HG03521 (cell line): ENCODE measurements at regions not wholly inside any gene's neighbourhood (a gene's known extent, or its start where the extent isn't known, plus 50 kb on each side); places are given as distances from the start of the nearest gene placed in this dataset.
"Not testable (repeated sequence)": the region's sequence is repeated elsewhere in the genome, so short reads cannot be mapped to it uniquely, and the experiment has no call there.

Experiments used
- ATAC-seq: cut with Tn5 transposase; IDR thresholded peaks from one replicate; pipeline ENCODE4 v1.9.1; 2021; ENCODE audit warnings: mild to moderate bottlenecking, moderate library complexity; ENCODE audit not compliant: unreplicated experiment

DNA sequence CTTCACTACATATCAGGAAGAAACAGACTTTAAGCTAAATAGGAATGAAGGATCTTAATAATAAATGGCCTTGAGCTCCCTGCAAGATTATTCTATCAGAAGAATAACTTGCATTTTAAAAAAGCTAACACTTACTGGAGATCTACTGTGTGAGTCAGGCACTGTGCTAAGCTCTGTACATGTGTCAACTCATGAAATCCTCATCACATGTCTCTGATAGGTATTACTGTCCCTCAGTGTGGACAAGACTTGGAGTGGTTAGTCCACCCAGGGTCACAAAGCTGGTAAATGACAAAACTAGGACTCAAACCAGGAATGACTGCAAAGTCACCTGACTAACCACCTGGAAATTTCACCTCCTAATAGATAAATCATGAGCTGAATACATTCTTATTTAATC lies 57.1 kb upstream of the KCTD7 start:
- no peak for ATAC-seq

DNA sequence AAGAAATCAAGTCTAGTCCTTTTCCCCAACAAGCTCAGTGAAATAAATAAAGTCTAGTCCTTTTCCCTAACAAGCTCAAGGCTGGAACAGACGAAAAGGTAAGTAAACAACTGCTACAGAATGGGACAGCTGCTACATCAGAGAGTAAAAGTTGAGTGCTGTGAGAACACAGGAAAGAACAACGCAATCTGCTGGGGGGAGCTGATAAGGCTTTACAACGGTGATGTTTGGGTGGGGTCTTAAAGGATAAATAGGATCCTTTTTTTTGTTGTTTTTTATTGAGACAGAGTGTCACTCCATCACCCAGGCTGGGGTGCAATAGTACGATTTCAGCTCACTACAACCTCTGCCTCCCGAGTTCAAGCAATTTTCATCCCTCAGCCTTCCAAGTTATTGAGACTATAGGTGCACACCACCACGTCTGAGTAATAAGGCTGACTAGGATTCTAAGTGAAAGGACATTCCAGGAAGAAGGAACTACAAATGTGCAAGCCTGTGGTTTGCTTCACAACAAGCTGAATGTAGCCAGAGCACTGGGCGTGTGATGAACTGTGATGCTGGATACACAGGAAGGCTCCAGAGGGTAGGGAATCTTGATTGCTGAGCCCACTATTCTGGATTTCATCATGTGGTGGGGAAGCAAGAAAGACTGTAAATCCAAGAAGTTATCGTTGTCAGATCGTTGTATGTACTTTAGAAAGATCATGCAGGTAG lies 54.7 kb upstream of the KCTD7 start:
- not testable (repeated sequence) for ATAC-seq

DNA sequence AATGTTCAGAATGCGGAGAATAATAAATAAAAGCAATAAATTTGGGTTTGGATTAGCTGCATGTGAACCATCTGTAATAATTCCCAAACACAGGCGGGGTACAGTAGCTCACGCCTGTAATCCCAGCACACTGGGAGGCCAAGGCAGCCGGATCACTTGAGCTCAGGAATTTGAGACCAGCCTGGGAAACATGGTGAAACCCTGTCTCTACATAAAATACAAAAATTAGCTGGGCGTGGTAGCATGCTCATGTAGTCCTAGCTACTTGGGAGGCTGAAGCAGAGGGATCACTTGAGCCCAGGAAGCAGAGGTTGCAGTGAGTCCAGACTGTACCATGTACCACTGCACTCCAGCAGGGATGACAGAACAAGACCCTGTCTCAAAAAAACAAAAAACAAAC lies 53.9 kb upstream of the KCTD7 start:
- not testable (repeated sequence) for ATAC-seq

DNA sequence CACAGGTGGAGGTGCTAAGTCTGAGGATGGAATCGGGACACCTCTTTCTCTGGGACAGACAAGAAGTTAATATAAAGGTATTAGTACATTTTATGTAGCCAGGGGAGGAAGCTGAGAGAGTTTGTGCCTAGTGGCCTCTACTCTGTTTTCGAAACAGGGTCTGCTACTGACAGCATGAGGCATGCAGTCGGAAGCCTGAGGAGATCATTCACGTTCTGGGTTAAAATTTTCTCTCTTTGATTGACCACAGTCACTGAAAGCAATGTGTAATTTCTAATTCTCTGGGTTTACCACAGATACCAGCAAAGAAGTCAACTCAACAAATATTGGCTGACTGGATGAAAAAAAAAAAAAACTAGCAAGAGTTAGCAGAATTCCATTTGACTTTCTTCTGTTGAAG lies 53.3 kb upstream of the KCTD7 start:
- no peak for ATAC-seq

DNA sequence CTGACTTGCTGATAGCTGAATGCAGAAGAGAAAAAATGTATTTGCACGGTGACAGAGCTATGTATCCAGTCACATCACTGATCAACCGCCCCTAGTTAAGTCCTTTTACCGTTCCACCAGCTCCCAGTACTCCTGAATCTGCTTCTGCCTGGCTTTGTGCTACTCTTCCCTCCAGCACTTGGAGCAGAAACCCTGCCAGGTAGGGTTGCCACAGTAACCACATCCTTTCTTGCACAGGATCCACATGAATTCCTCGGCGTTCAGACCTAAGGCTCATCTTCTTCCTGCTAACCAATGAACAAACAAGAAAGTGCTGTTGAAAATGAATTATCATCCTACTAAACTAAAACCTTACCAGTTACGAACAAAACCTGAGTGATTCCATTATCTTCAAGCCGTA lies 52.0 kb upstream of the KCTD7 start:
- no peak for ATAC-seq
